Endothelial cell of umbilical vein (primary cell): ENCODE measurements at regions not wholly inside any gene's neighbourhood (a gene's known extent, or its start where the extent isn't known, plus 50 kb on each side); places are given as distances from the start of the nearest gene placed in this dataset.

Experiments
- BruUV-seq: library from RNA; stranded (reverse); fragments of 400-500 nt; replicated peaks from 2 replicates; lab custom pipeline; 2021; lab: Mats Ljungman, UMichigan
- CTCF ChIA-PET: fragments of 300-600, 350-600 bp; sonication (Branson Sonifier 250); formaldehyde crosslinking; loops from one replicate; lab custom pipeline; 2021; ENCODE audit warnings: antibody characterized with exemption, inconsistent platforms; lab: Charles Lee
- POLR2A ChIA-PET: fragments of 300-600, 350-600 bp; sonication (Branson Sonifier 250); formaldehyde crosslinking; loops from one replicate; lab custom pipeline; 2021; ENCODE audit warnings: antibody characterized with exemption, inconsistent platforms; lab: Charles Lee
- DNase-seq: peaks from one replicate; pipeline ENCODE4 v3.0.0-alpha.2; 2011; ENCODE audit warnings: low read depth, low spot score
- FAIRE-seq: peaks from 2 replicates; lab custom pipeline; 2011; peaks lifted over from hg19 to GRCh38; lab: Jason Lieb, UNC
- H2AFZ ChIP-seq: 2 replicates; pipeline ENCODE4 v1.6.0; 2012; ENCODE audit warnings: low read depth, low read length, control low read depth, inconsistent platforms
- H3K27ac ChIP-seq: 2 replicates; pipeline ENCODE4 v1.5.1; 2011; ENCODE audit warnings: low read depth, mild to moderate bottlenecking, control low read depth, low read length, moderate library complexity; ENCODE audit not compliant: insufficient read depth
- H3K27me3 ChIP-seq, 2 experiments: 2 replicates each; pipeline versions ENCODE4 v1.6.0 to v1.6.1; 2011; ENCODE audit warnings: low read length in 2 of 2, mixed read lengths in 1 of 2; ENCODE audit not compliant: control insufficient read depth in 2 of 2, insufficient read depth in 2 of 2
- H3K36me3 ChIP-seq, 2 experiments: 2 replicates in 1 of 2; 3 replicates in 1 of 2; pipeline ENCODE4 v1.5.1; 2011; ENCODE audit warnings: low read length in 2 of 2, mild to moderate bottlenecking in 1 of 2, moderate library complexity in 1 of 2; ENCODE audit not compliant: control insufficient read depth in 2 of 2, insufficient read depth in 2 of 2; ENCODE audit errors: extremely low read depth in 1 of 2
- H3K4me1 ChIP-seq: 3 replicates; pipeline ENCODE4 v1.5.1; 2011; ENCODE audit warnings: mild to moderate bottlenecking, low read length; ENCODE audit not compliant: control insufficient read depth, insufficient read depth; ENCODE audit errors: extremely low read depth
- H3K4me2 ChIP-seq: 2 replicates; pipeline ENCODE4 v1.6.1; 2011; ENCODE audit warnings: low read length, control low read depth, mixed read lengths; ENCODE audit not compliant: insufficient read depth
- H3K4me3 ChIP-seq, 3 experiments: fragments of 200-600 bp in 1 of 3; sonication (generic), shearing (Covaris generic) in 1 of 3; replicated peaks in 1 of 3; 2 replicates each; pipeline ENCODE4 v1.5.1; 2011 to 2016; ENCODE audit warnings: control low read depth in 3 of 3, low read length in 3 of 3, mild to moderate bottlenecking in 2 of 3, inconsistent platforms in 1 of 3, low read depth in 1 of 3, moderate library complexity in 1 of 3; ENCODE audit not compliant: insufficient read depth in 1 of 3
- H3K79me2 ChIP-seq: 2 replicates; pipeline ENCODE4 v1.6.0; 2012; ENCODE audit warnings: low read length, inconsistent platforms; ENCODE audit not compliant: control insufficient read depth, insufficient read depth
- H3K9ac ChIP-seq: replicated peaks from 2 replicates; pipeline ENCODE3; 2011; ENCODE audit warnings: low read length, control low read depth; ENCODE audit not compliant: insufficient read depth; ENCODE audit errors: extremely low read depth
- H3K9me1 ChIP-seq: replicated peaks from 3 replicates; pipeline ENCODE4 v1.6.0; 2011; ENCODE audit warnings: mild to moderate bottlenecking, low read length; ENCODE audit not compliant: control insufficient read depth, insufficient read depth; ENCODE audit errors: extremely low read depth
- H3K9me3 ChIP-seq: replicated peaks from 2 replicates; pipeline ENCODE4 v1.5.1; 2012; ENCODE audit warnings: low read length, inconsistent platforms; ENCODE audit not compliant: control insufficient read depth, insufficient read depth
- H4K20me1 ChIP-seq: replicated peaks from 2 replicates; pipeline ENCODE3; 2011; ENCODE audit warnings: mild to moderate bottlenecking, low read length; ENCODE audit not compliant: control insufficient read depth, insufficient read depth; ENCODE audit errors: extremely low read depth
- EZH2 ChIP-seq: IDR thresholded peaks from 2 replicates; pipeline ENCODE4 v1.6.1; 2012; ENCODE audit warnings: borderline replicate concordance, low read depth, mild to moderate bottlenecking, moderate library complexity, low read length, inconsistent platforms; ENCODE audit not compliant: severe bottlenecking
- FOS ChIP-seq: IDR thresholded peaks from 2 replicates; pipeline ENCODE4 v1.6.1; 2011; ENCODE audit warnings: mild to moderate bottlenecking, low read length, moderate library complexity, borderline replicate concordance; ENCODE audit not compliant: insufficient read depth
- GATA2 ChIP-seq: IDR thresholded peaks from 2 replicates; pipeline ENCODE4 v1.7.0; 2011; ENCODE audit warnings: low read depth, mild to moderate bottlenecking, moderate library complexity, mixed read lengths, low read length; ENCODE audit not compliant: insufficient read length, insufficient read depth
- JUN ChIP-seq: IDR thresholded peaks from 2 replicates; pipeline ENCODE4 v1.6.1; 2011; ENCODE audit warnings: borderline replicate concordance, low read depth; ENCODE audit not compliant: insufficient read length, insufficient read depth
- MYC ChIP-seq: IDR thresholded peaks from one replicate; pipeline ENCODE4 v1.6.1; 2011; ENCODE audit warnings: mild to moderate bottlenecking, low read depth, low read length
- POLR2A ChIP-seq: IDR thresholded peaks from 2 replicates; pipeline ENCODE4 v1.6.1; 2012; ENCODE audit warnings: low read depth, mild to moderate bottlenecking, control low read depth, low read length
- POLR2AphosphoS5 ChIP-seq: IDR thresholded peaks from 2 replicates; pipeline ENCODE4 v1.6.1; 2012; ENCODE audit warnings: low read depth, mild to moderate bottlenecking, control low read depth, low read length, moderate library complexity; ENCODE audit not compliant: insufficient read depth
- dilution Hi-C: fragments of 300-500 bp; cut with MboI; formaldehyde crosslinking; loops from one replicate; pipeline ENCODE4 v1.15.0; 2019; ENCODE audit warnings: low sequenced_read_pairs; ENCODE audit not compliant: extremely low pct_ligation_motif_present
- intact Hi-C: fragments of 100-400 bp; cut with micrococcal nuclease; formaldehyde crosslinking; loops from one replicate; pipeline ENCODE4 v1.10.0; 2022
- TF ChIP-seq, protein P1 (sequence below): IDR thresholded peaks from 2 replicates; pipeline ENCODE4 v1.6.1; 2011; ENCODE audit not compliant: insufficient read depth, insufficient read length
- TF ChIP-seq, protein P2 (sequence below), 2 donors: IDR thresholded peaks; 1 replicate in 1 of 2; 2 replicates in 1 of 2; pipeline ENCODE4 v1.5.1; 2011; ENCODE audit warnings: low read length in 2 of 2, mild to moderate bottlenecking in 2 of 2, moderate library complexity in 2 of 2, control low read depth in 1 of 2, inconsistent platforms in 1 of 2, low read depth in 1 of 2; ENCODE audit not compliant: insufficient read depth in 1 of 2; ENCODE audit errors: extremely low read depth in 1 of 2

DNA sequence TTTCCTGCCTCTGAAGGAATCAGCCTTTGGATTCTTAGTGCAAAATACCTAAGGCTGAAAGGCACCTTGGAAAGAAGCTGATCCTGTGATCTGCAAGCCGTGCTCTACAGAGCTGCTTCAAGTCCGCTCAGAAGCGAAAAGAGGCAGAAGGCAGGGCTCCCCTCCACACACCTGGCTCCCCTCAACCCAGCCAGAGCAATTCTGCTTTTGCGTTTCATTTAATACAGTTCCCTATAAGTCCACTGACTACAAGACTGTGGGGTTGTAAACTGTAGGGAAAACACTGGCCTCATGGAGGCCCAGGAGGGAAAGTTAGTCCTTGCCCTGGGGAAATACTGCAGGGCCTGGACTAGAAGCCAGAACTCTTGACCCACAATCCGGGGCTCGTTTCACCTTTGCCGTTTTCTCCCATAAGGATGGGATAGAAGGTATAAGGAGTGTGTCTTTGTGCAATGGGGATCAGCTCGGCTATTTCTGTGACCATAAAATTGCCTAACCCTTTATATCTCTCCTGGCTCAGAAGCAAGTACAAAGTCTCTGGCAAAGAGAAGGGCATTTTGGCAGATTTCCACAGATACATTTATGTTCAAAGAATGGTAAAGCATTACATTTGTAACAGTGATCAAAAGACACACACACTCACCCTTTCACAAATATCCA, 95.8 kb upstream of the TEX51 start:
- Histone ChIP-seq H3K4me2 (no peak overlapping the region), H3K36me3 (no peaks in the 10 kb centered on the region), H3K9me1 (no peaks in the 10 kb centered on the region), H3K27me3 (no peaks in the 10 kb centered on the region), H4K20me1 (no peaks in the 10 kb centered on the region), H2AFZ (no peak overlapping the region), H3K27ac (no peak overlapping the region), H3K4me3 (no peak overlapping the region), H3K79me2 (no peaks in the 10 kb centered on the region), H3K9ac (no peak overlapping the region), H3K9me3 (no peaks in the 10 kb centered on the region), H3K4me1 (no peaks in the 10 kb centered on the region)
- ChIA-PET CTCF (no interaction called here), POLR2A (no interaction called here)
- intact Hi-C loops = no loop called here
- no TSS peak for BruUV-seq
- dilution Hi-C loops = no loop called here
- TF ChIP-seq, protein P1, sequence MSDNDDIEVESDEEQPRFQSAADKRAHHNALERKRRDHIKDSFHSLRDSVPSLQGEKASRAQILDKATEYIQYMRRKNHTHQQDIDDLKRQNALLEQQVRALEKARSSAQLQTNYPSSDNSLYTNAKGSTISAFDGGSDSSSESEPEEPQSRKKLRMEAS = no peak
- TF ChIP-seq POLR2AphosphoS5 (no peak), EZH2 (no peak), FOS (no peak), JUN (no peak), MYC (no peak), GATA2 (no peak), POLR2A (no peak)
- TF ChIP-seq, protein P2, sequence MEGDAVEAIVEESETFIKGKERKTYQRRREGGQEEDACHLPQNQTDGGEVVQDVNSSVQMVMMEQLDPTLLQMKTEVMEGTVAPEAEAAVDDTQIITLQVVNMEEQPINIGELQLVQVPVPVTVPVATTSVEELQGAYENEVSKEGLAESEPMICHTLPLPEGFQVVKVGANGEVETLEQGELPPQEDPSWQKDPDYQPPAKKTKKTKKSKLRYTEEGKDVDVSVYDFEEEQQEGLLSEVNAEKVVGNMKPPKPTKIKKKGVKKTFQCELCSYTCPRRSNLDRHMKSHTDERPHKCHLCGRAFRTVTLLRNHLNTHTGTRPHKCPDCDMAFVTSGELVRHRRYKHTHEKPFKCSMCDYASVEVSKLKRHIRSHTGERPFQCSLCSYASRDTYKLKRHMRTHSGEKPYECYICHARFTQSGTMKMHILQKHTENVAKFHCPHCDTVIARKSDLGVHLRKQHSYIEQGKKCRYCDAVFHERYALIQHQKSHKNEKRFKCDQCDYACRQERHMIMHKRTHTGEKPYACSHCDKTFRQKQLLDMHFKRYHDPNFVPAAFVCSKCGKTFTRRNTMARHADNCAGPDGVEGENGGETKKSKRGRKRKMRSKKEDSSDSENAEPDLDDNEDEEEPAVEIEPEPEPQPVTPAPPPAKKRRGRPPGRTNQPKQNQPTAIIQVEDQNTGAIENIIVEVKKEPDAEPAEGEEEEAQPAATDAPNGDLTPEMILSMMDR (IDR thresholded peaks at IDR 0.05; ENCODE audit: extremely low read depth in 1 of 2, insufficient read depth in 1 of 2, low read depth in 1 of 2, low read length in 2 of 2) = no peak
- no peak for FAIRE-seq
- DNase-seq = no peak
